ENCODE measurements at regions not wholly inside any gene's neighbourhood (a gene's known extent, or its start where the extent isn't known, plus 50 kb on each side); places are given as distances from the start of the nearest gene placed in this dataset.

- no peak for TF ChIP-seq CTCF (IDR thresholded peaks at IDR 0.05)
- H3K4me3 ChIP-seq: no peak overlapping the region
- H3K9me3 ChIP-seq: no peaks in the 10 kb centered on the region
- no peak overlapping the region for H3K27ac ChIP-seq
- H3K4me1 ChIP-seq: no peaks in the 10 kb centered on the region
- no peaks in the 10 kb centered on the region for H3K27me3 ChIP-seq
- intact Hi-C loops (cut with DNase I): no loop called here
- H3K36me3 ChIP-seq: no peaks in the 10 kb centered on the region
- DNase-seq (ENCODE audit: low spot score in 2 of 2): no peak
Measured at GRCh38 chr3:178440043-178440442, 96.2 kb upstream of the KCNMB2 start.

GRCh38 chr3:178443634-178444033, 92.6 kb upstream of the KCNMB2 start:
- DNase-seq (ENCODE audit: low spot score in 2 of 2): no peak
- Histone ChIP-seq H3K36me3 (no peaks in the 10 kb centered on the region), H3K27me3 (no peaks in the 10 kb centered on the region), H3K4me1 (no peaks in the 10 kb centered on the region), H3K9me3 (no peaks in the 10 kb centered on the region), H3K27ac (no peak overlapping the region), H3K4me3 (no peak overlapping the region)
- no peak for TF ChIP-seq CTCF (IDR thresholded peaks at IDR 0.05)
- intact Hi-C loops (cut with DNase I): no loop called here

- H3K27ac ChIP-seq: no peak overlapping the region
- H3K9me3 ChIP-seq: no peaks in the 10 kb centered on the region
- H3K36me3 ChIP-seq: no peaks in the 10 kb centered on the region
- H3K4me3 ChIP-seq: no peak overlapping the region
- no peak for TF ChIP-seq CTCF (IDR thresholded peaks at IDR 0.05)
- intact Hi-C loops (cut with DNase I): no loop called here
- H3K27me3 ChIP-seq: no peaks in the 10 kb centered on the region
- DNase-seq (ENCODE audit: low spot score in 2 of 2): no peak
- H3K4me1 ChIP-seq: no peaks in the 10 kb centered on the region
Measured at GRCh38 chr3:178445139-178445538, 91.1 kb upstream of the KCNMB2 start.

- H3K4me1 ChIP-seq: no peaks in the 10 kb centered on the region
- no peaks in the 10 kb centered on the region for H3K36me3 ChIP-seq
- H3K4me3 ChIP-seq: no peak overlapping the region
- H3K27me3 ChIP-seq: no peaks in the 10 kb centered on the region
- no peak overlapping the region for H3K27ac ChIP-seq
- no peaks in the 10 kb centered on the region for H3K9me3 ChIP-seq
- intact Hi-C loops (cut with DNase I): no loop called here
- TF ChIP-seq CTCF (IDR thresholded peaks at IDR 0.05): no peak
- DNase-seq (ENCODE audit: low spot score in 2 of 2): no peak
Measured at GRCh38 chr3:178446059-178446458, 90.2 kb upstream of the KCNMB2 start.

- Histone ChIP-seq H3K4me1 (peaks cover 4 to 7% of the 10 kb centered on the region in 2 donors), H3K9me3 (no peaks in the 10 kb centered on the region), H3K27ac (no peak overlapping the region), H3K36me3 (no peaks in the 10 kb centered on the region), H3K4me3 (no peak overlapping the region), H3K27me3 (no peaks in the 10 kb centered on the region)
- DNase-seq (ENCODE audit: low spot score in 2 of 2): no peak
- TF ChIP-seq CTCF (IDR thresholded peaks at IDR 0.05): no peak
- intact Hi-C loops (cut with DNase I): no loop called here
Measured at GRCh38 chr3:178450476-178450875, 85.8 kb upstream of the KCNMB2 start.

- Histone ChIP-seq H3K27ac (no peak overlapping the region), H3K9me3 (no peaks in the 10 kb centered on the region), H3K36me3 (no peaks in the 10 kb centered on the region), H3K4me3 (no peak overlapping the region), H3K4me1 (peaks cover 4 to 7% of the 10 kb centered on the region in 2 donors), H3K27me3 (no peaks in the 10 kb centered on the region)
- intact Hi-C loops (cut with DNase I): no loop called here
- no peak for DNase-seq (ENCODE audit: low spot score in 2 of 2)
- TF ChIP-seq CTCF (IDR thresholded peaks at IDR 0.05): no peak
Measured at GRCh38 chr3:178451799-178452198, 84.4 kb upstream of the KCNMB2 start.

All from ascending aorta (tissue), 2 donors.